ENCODE measurements at regions not wholly inside any gene's neighbourhood (a gene's known extent, or its start where the extent isn't known, plus 50 kb on each side); places are given as distances from the start of the nearest gene placed in this dataset.

GRCh38 chr2:188203776-188204175 lies 87.9 kb upstream of the GULP1 start:
- TF ChIP-seq CTCF (conservative IDR thresholded peaks at IDR 0.05) = no peak
- TF ChIP-seq ZFX (IDR thresholded peaks at IDR 0.05) = no peak
- H3K27ac ChIP-seq = no peak overlapping the region

- no peak overlapping the region for H3K27ac ChIP-seq
- TF ChIP-seq CTCF (conservative IDR thresholded peaks at IDR 0.05) = no peak
- TF ChIP-seq ZFX (IDR thresholded peaks at IDR 0.05) = no peak
Measured at GRCh38 chr2:188204824-188205223, 86.8 kb upstream of the GULP1 start.

- H3K27ac ChIP-seq = no peak overlapping the region
- no peak for TF ChIP-seq CTCF (conservative IDR thresholded peaks at IDR 0.05)
- no peak for TF ChIP-seq ZFX (IDR thresholded peaks at IDR 0.05)
Measured at GRCh38 chr2:188207554-188207953, 84.1 kb upstream of the GULP1 start.

- no peak for TF ChIP-seq CTCF (conservative IDR thresholded peaks at IDR 0.05)
- TF ChIP-seq ZFX (IDR thresholded peaks at IDR 0.05) = no peak
Measured at GRCh38 chr2:188209218-188209617, 82.5 kb upstream of the GULP1 start.

GRCh38 chr2:188217264-188217663 lies 74.4 kb upstream of the GULP1 start:
- no peak overlapping the region for H3K27ac ChIP-seq
- TF ChIP-seq CTCF (conservative IDR thresholded peaks at IDR 0.05) (no peak), ZFX (IDR thresholded peaks at IDR 0.05) (no peak)

More at GRCh38 chr2:188209218-188209617, 82.5 kb upstream of the GULP1 start:
- no peak overlapping the region for H3K27ac ChIP-seq

GRCh38 chr2:188219541-188219940 lies 72.1 kb upstream of the GULP1 start:
- no peak for TF ChIP-seq CTCF (conservative IDR thresholded peaks at IDR 0.05)
- TF ChIP-seq ZFX (IDR thresholded peaks at IDR 0.05) = no peak
- H3K27ac ChIP-seq = no peak overlapping the region

- no peak for TF ChIP-seq ZFX (IDR thresholded peaks at IDR 0.05)
- TF ChIP-seq CTCF (conservative IDR thresholded peaks at IDR 0.05) = no peak
- no peak overlapping the region for H3K27ac ChIP-seq
Measured at GRCh38 chr2:188220535-188220934, 71.1 kb upstream of the GULP1 start.
